ENCODE measurements at regions not wholly inside any gene's neighbourhood (a gene's known extent, or its start where the extent isn't known, plus 50 kb on each side); places are given as distances from the start of the nearest gene placed in this dataset.

DNA sequence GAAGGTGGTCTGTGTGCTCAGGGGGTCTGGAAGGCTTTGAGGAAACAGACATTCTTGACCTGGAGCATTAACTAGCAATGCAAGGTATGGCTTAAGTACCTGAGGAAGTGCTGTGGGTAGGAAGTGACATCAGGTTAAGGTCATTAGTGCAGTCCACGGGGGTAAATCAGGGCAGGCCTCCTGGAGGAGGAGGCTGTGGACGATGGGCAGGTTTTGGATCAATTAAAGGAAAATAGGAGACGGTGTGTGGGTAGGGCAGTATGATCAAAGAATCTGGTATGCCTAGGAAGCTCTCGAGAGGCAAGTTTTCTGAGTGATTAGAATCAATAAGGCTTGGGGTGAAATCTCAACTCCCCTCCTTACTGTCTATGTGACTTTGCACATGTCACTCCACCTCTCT lies 295.3 kb downstream of the AACS start:
- DNase-seq (ENCODE audit: low spot score): no peak

DNA sequence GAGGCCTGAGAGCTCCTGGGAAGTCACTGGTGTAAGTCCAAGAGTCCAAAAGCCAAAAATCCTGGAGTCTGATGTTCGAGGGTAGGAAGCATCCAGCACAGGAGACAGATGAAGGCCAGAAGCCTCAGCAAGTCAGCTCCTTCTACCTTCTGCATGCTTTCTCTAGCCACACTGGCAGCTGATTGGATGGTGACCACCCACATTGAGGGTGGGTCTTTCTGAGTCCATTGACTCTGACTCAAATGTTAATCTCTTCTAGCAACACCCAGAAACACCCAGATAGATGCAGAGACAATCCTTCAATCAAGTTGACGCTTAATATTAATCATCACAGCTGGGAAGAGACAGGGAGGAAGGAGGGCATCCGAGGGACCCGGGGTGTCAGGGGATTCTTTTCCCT lies 305.8 kb downstream of the AACS start:
- DNase-seq (ENCODE audit: low spot score): no peak

DNA sequence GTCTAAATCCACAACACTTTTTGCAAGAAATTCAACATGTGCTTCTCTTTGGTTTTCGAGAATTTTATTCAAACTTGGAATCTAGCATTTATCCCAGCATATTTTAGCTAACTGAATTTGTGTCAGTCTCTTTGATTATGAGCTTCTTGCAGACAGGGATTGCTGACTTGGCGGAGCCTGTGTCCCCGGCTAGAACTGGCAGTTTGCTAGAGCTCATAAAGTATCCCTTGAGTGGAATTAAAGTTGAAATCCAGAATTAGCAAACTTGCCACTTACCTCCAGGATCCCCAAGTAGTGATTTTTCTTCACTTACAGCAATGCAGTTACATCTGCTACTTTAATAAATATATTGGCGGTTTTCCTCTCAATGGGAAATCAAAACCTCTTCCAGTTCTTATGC lies 306.9 kb downstream of the AACS start:
- DNase-seq (ENCODE audit: low spot score): no peak

DNA sequence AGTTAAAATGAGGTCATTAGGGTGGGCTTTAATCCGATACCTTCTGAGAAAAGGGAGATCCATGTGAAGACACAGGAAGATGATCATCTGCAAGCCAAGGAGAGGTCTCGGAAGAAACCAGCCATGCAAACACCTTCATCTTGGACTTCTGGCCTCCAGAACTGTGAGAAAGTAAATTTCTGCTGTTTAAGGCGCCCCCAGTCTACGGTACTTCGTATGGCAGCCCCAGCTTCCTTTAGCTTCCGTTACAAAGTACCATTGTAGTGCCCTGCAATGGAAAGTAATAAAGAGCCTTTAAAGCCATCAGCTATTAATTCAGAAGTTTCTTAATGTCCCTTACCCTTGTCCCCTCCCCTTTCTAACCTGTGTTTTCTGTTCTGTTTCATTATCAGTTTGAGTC lies 308.1 kb downstream of the AACS start:
- no peak for DNase-seq (ENCODE audit: low spot score)

DNA sequence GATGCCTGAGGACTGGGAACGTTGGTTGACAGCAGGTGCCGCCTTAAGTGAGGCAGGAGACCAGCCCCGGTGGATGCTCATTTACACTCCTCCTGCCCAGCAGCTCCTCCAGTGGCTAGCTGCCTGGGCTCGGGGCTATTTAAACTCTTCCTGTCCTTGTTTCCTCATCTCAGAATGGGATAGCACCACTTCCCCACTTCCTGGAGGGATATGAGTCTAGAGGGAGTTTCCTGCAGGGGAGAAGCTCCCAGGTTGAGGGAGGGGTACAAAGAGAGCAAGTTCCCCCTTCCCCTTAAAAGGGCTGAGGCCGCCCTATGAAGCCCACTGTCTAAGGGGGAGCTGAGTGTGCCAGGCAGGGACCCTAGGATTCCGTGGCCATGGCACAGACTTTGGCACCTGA lies 311.2 kb downstream of the AACS start:
- DNase-seq (ENCODE audit: low spot score): no peak

DNA sequence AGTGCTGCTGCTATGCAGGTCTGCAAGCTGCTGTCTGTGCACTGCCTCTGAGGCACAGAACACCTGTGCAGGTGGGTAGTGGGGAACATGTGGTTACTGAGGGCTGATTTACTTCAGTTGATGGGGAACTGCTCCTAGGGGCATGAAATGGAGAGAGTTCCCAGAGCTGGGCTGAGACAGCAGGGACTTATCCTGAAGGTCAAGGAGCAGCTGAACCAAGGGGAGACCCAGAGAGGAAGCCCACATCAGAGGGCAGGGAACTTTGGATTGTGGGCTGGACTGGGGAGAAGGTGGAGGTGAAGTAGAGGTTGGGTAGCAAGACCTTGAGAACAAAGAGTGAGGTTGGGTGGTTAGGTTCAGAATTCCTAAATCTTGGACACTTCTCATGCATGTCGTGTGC lies 311.9 kb downstream of the AACS start:
- DNase-seq (ENCODE audit: low spot score): no peak

DNA sequence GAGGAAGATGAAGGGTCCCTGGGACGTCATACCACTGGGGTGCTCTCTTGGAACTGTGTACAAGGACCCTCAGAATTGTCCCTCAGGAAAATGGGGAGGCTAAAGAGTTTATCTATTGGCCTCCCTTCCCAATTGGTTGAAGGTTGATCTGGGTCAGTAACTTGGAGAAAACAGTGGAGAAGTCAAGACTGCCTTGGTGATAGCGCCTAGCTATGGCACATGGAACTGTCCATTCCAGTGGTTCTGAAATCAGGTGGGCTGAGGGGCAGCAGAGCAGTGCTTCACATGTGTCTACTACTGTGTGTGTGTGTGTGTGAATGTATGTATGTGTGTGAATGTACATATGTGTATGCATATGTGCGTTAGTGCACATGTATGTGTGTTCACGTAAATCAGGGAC lies 316.1 kb downstream of the AACS start:
- no peak for DNase-seq (ENCODE audit: low spot score)

DNA sequence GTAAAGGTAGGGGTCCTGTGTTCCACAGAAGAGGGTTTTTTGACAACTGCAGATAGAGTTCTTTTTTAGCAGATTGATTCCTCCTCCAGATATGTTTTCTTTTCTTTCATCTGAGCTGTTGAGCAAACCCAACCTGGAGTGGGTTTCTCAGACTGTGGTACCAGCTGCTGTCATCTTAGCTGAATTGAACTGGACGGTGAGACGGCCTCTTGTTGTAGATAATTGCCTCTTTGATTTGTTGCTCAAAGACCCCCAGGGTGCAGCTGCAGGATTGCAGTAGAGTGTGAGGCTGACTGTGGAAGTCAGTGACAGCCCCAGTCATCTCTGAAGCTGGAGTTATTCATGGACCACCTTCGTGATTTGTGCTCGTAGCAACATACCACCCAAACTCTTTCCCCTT lies 317.7 kb downstream of the AACS start:
- no peak for DNase-seq (ENCODE audit: low spot score)

DNA sequence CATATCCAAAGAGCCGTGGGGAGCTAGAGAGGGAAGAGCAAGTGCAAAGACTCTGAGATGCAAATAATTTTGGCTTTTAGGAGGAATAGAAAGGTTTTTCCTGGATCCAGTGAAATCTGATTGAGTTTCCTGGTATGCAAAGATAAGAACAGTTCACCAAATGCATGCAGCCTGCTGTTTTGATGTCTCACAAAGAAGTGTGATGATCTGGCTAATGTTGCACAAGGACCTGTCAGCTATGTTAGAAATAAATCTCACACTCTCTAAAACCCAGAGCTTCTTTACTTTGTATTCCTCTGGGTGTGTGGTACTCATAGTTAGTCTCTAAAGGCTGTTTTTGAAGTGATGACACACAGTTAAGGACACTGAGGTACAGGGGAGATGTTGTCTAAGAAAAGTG lies 321.4 kb downstream of the AACS start:
- no peak for DNase-seq (ENCODE audit: low spot score)

DNA sequence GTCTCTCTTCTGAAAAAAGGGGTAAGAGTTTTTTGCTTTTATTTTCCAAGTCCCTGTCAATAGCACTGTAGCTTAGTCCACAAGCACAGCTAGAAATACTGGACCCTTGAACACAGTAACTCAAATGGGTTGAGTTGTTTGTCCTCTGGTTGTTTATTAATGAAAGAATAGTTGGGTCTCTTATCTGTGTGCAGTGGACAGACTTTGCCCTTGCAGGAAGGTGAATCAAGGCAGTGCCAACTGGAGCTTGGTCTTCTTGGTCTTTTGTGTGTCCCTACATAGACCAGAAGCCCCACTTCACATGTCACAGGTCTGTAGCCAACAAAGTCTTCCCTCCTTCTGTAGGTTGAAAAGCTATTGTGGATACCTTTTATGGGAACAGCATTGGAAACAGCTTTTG lies 322.0 kb downstream of the AACS start:
- DNase-seq (ENCODE audit: low spot score): no peak

DNA sequence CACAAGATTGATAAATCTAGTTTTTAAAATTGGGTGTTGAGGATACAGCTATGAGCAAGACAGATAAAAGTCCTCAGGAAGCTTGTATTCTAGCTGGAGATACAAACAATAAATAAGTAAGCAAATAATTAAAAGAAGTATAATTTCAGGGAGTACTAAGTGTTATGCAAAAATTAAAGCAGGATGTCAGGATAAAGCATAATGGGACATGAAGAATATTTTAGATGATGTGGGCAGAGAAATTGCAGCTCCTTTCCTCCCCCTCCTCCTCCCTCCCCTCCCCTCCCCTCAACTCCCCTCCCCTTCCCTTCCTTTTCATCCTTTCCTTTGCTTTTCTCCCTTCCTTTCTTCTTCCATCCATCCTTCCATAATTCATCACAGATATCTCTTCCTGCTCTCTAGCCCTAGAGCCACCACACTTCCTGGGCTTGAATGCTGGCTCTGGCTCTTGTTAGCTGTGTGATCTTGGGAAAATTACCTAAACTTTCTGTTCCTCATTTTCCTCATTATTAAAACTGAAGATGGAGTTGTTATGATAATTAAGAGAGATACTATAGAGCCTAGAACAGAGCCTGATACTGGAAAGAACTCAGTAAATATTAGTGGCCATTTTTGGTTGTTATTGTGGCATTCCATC lies 323.9 kb downstream of the AACS start:
- DNase-seq (ENCODE audit: low spot score): no peak

DNA sequence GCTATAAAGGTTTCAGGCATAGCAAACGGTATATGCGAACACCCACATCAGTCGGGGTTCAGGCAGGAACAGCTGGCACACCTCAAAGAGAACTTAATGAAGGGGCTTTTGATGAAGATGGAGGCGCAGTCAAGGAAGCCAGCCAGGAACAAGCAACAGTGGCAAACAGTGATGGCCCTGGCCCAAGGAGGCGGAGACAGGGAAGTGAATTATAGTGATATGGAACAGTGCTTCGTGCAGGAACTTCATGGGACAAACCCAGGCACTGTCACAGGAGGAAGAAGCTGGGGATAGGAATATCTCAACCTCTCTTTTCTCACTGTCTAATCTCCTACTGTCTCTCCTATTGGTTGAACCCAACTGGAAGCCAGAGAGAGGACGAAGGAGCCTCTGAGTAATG lies 328.3 kb downstream of the AACS start:
- no peak for DNase-seq (ENCODE audit: low spot score)

DNA sequence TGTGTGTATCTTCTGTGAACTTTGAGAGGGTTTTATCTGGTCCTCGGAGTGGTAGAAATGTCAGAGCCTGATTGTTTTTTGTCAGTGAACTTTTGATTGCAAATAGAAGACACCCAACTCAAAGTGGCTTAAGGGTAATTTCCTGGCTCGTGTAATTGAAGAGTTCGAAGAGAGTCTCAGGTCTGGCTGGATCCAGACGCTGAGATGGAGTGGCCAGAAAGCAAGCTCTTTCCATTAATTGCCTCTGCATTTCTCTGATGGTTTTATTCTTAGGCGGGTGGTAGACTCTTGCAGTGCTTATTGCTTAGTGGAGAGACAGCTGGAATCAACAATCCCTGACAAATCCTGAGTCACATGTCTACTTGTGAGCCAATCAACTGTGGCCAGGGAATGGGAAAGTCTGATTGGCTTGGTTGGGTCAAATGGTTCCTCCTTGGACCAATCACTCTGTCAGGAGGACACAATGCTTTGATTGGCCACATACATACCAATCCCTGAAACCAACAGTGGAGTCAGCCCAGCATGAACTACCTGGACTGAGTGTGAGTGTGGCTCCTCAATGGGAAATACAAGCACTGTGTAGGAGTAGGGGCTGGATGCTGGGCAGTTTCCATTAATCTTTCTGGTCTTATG lies 330.5 kb downstream of the AACS start:
- no peak for DNase-seq (ENCODE audit: low spot score)

DNA sequence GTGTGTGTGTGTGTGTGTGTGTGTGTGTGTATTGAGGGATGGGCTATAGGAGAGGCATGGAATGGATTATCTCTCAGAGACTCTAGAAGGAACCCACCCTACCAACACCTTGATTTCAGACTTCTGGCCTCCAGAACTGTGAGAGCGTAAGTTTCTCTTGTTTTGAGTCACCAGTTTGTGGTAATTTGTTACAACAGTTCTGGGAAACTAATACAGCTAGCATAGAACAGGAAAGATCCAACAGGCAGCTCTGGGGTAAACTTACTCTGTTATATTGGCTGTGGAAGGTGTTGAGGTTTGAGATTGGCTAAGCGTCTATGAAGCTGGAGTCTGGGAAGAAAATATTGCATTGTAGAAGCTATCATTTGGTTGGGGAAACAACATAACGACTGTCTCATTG lies 334.3 kb downstream of the AACS start:
- DNase-seq (ENCODE audit: low spot score): no peak

DNA sequence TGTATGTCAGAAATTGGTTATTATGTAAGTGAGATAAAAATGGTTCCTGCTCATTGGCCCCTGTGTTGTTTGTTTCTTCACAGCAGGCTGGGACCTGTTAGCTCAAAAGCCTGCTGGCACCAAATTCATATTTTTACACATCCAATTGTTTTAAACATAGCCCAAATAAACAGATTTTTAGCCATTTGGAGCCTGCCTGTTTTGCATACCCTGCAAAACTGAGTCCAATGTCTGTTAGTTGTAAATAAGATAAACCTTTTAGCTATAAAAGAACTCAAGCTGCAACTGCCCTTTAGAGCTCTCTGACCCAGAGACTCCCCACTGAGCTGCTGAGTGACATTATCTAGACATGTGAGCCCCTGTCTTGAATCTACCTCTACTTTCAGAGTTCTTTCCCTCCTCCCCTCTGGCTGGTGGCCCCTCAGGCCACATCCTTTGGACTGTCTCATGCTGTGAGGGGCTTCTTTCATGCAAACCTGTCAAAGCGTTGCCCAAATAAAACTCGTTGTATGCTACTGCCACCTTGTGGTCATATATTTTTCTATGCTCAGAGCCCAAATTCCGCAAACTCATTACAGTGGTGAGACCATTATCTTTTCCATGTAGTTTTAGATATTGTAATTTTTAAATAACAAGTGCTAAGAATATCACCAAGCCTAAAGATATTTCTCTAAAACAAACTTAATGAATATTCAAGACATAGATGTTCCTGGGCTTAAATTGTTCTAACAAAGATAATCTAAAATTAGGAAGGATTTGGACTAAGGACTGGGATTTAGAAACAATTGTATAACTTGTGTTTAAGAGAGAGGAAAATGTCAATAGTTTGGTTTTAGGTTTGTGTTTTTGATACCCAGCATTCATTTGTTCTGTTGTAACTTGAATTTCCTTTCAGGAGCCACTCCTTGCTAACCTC lies 337.9 kb downstream of the AACS start:
- peak; percentile 61 for DNase-seq (ENCODE audit: low spot score)

DNA sequence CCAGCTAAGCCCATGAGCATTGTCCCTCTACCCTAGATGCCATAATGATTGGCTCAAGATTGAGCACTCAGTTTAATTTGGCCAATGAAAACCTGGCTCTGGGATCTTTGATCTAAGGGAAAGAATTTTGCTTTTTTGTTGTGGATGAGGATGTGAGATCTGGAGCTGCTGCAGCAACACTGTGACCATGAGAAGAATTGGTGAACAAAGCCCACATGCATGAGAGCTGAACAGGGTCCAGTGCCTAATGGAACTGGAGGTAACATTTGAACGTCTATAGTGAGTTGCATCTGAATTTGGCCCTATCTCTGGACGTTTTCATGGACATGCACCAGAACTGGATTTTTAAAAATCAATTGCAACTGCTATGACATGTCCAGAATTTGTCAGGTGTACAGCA lies 338.6 kb downstream of the AACS start:
- no peak for DNase-seq (ENCODE audit: low spot score)

DNA sequence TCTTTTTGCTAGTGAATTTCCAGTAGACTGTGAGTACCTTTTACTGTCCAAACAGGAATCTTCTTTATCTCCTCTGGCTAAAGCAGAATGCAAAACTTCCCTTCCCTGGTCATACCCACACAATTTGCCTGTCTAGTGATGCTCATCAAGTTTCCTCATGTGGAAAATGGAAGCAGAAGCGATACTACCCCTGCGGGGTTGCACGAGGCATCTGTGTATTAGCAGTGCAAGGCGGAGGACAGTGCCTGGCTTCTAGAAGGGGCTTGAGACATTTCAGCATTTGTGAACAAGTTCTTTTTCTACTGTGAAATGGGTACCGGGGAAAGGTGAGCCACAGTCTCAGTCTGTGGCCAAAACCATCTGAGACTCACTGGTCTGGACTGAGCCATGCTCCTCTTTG lies 340.9 kb downstream of the AACS start:
- DNase-seq (ENCODE audit: low spot score): no peak

DNA sequence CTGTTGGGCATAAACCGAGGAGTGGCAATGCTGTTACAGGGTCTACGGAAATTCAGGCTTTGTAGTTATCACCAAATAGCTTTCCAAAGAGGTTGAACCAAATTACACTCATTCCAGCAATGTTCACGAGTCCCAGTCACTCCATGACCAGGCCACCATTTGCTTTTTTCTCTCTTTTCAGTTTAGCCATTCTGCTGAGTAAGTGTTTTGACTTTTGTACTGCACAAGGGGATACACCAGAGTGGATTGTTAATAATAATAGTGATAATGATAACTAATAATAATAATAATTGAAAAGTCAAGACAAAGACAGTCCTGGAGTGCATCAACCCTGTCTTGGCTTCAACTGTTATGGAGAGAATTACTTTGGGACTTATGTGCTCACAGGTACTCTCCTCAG lies 343.5 kb downstream of the AACS start:
- no peak for DNase-seq (ENCODE audit: low spot score)

DNA sequence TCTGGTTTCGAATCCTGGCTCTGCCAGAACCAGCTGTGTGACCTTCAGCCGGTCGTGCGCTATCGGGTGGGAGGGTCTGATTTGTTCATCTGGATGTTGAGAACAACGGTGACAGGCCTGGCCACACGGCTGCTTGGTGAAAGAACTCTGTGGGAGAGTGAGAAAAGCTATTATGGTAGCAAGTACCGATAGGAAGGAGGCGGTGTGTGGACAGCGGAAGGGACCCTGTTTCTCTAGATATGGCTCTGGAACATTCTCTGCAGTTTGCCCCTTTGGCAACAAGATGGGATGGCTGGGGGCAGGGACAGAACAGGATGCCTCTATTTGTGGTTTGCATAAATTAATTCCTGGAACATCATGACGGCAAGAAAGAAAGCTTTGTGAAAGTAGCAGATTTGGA lies 347.3 kb downstream of the AACS start:
- no peak for DNase-seq (ENCODE audit: low spot score)

DNA sequence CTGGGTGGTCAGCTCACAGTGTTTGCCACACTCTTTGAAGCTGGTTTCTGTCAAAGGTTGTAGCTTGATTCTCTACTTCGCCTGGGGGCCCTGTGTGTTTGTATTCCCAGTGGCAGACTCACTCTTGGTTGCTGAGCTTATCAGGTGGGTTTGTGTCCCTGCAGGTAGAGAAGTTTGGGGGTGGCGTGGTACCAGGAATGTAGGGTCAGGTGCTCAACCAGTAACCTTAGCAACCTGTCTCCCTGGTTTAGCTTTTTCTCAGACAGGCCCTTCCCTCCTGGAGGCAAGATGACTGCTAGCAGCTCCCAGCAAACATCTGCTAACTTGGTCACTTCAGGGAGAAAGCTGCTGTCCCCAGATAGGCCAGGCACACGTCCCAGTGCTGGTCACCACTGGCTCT lies 352.2 kb downstream of the AACS start:
- DNase-seq (ENCODE audit: low spot score): no peak

DNA sequence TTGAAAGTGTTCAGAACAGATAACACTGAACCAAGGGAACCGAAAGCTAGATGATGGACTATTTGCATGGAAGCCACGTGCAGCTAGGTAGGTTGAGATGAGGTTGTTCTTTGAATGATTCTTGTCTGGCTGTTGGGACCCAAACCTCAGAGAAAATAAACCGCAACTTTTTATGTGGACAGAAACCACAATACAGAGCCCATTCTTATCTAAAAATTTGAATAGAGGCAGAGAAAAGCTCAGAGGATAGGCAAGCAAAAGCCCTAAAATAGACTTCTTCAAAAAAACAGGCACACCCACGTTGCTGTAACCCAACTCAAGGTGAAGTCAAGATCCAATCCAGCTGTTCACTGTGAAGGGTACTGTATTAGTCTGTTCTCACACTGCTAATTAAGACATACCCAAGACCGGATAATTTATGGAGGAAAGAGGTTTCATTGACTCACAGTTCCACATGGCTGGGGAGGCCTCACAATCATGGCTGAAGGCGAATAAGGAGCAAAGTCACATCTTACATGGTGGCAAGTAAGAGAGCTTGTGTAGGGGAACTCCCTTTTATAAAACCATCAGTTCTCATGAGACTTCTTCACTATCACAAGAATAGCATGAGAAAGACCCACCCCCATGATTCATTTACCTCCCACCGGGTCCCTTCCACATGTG lies 353.8 kb downstream of the AACS start:
- DNase-seq (ENCODE audit: low spot score): no peak

DNA sequence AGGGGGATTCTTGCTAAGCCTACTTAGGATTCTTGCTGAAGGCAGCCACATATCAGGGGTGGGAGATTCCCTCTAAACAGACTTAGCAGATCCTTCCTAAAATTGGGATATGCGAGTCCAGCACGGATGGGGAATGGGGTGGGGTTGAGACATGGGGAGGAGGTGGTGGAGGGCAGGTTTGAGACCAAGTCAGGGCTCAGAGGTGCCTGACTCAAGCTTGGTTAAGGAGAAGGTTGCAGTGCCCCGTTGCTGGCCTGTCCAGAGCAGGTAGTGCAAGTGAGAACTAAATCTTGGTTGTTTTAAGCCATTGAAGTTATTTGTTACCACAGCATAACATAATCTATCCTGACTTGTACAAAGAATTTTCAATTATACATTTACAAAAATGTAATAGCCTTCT lies 359.7 kb downstream of the AACS start:
- DNase-seq (ENCODE audit: low spot score): no peak

DNA sequence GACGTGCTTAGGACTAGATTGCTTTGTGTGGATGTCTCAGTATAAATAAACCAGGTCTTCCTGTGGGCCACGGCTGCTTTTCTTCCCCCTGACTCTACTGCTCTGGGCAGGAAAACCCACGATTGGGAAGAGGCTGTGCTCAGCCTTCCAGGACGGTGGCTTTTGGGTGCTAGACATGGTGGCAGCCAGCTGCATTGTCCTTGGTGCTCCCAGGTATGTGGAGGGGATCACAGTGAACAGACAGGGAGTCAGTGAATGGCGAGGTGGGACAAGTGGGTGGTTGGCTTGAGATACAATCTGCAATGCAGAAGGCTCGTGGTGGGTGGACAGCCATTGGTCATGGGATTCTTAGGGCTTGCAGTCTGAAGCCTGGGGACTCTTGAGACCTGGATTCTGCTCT lies 366.3 kb downstream of the AACS start:
- DNase-seq (ENCODE audit: low spot score): no peak

Measured in D341Med (cell line).